Mesothelial cell of epicardium (in vitro differentiated cells): ENCODE measurements at regions not wholly inside any gene's neighbourhood (a gene's known extent, or its start where the extent isn't known, plus 50 kb on each side); places are given as distances from the start of the nearest gene placed in this dataset.

ENCODE experiments used
- DNase-seq, 2 experiments: peaks; one replicate each; pipeline ENCODE4 v3.0.0; 2021; ENCODE audit warnings: low spot score in 2 of 2; ENCODE audit not compliant: unreplicated experiment in 2 of 2
- H3K27ac Mint-ChIP-seq: 2 replicates; pipeline ENCODE4 v1.8.0; 2021; ENCODE audit warnings: mixed read lengths
- H3K27me3 Mint-ChIP-seq: 2 replicates; pipeline ENCODE4 v1.8.0; 2021; ENCODE audit warnings: low read depth, mixed read lengths
- H3K36me3 Mint-ChIP-seq: 2 replicates; pipeline ENCODE4 v1.8.0; 2021; ENCODE audit warnings: mixed read lengths
- H3K4me1 Mint-ChIP-seq: 2 replicates; pipeline ENCODE4 v1.8.0; 2021; ENCODE audit warnings: mixed read lengths
- H3K4me3 Mint-ChIP-seq: 2 replicates; pipeline ENCODE4 v1.8.0; 2021; ENCODE audit warnings: mild to moderate bottlenecking, moderate library complexity, mixed read lengths
- H3K9me3 Mint-ChIP-seq: 2 replicates; pipeline ENCODE4 v1.8.0; 2021; ENCODE audit warnings: mixed read lengths
- TF ChIP-seq, protein P1 (sequence below): fragments of 200-600 bp; sonication (generic); IDR thresholded peaks from one replicate; pipeline ENCODE4 v1.5.0; 2021; ENCODE audit warnings: antibody characterized with exemption; ENCODE audit not compliant: unreplicated experiment

DNA sequence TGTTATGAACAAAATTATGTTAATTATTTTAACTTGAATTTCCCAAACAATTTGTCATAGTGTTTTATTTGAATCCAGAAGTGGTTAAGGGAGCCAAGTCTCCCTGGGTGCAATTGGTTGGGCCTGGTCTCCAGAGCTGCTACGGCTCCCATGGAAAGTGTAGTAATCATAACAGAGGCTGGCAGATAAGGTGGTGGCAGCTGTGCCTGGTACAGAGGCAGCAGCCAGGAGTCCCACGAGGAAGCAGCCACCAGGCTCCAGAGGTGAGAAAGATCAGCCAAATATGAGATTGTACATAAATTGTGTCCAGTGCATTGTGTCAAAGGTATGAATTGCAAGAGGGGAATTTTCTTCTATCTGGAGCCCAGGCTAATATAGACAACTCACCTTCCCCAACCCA, 368.9 kb upstream of the PTBP2 start:
- H3K4me1 Mint-ChIP-seq = no peaks in the 10 kb centered on the region
- no peaks in the 10 kb centered on the region for H3K9me3 Mint-ChIP-seq
- H3K27me3 Mint-ChIP-seq = no peaks in the 10 kb centered on the region
- TF ChIP-seq, protein P1, sequence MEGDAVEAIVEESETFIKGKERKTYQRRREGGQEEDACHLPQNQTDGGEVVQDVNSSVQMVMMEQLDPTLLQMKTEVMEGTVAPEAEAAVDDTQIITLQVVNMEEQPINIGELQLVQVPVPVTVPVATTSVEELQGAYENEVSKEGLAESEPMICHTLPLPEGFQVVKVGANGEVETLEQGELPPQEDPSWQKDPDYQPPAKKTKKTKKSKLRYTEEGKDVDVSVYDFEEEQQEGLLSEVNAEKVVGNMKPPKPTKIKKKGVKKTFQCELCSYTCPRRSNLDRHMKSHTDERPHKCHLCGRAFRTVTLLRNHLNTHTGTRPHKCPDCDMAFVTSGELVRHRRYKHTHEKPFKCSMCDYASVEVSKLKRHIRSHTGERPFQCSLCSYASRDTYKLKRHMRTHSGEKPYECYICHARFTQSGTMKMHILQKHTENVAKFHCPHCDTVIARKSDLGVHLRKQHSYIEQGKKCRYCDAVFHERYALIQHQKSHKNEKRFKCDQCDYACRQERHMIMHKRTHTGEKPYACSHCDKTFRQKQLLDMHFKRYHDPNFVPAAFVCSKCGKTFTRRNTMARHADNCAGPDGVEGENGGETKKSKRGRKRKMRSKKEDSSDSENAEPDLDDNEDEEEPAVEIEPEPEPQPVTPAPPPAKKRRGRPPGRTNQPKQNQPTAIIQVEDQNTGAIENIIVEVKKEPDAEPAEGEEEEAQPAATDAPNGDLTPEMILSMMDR = no peak
- no peak overlapping the region for H3K27ac Mint-ChIP-seq
- H3K4me3 Mint-ChIP-seq = no peak overlapping the region
- no peaks in the 10 kb centered on the region for H3K36me3 Mint-ChIP-seq
- DNase-seq = no peak

DNA sequence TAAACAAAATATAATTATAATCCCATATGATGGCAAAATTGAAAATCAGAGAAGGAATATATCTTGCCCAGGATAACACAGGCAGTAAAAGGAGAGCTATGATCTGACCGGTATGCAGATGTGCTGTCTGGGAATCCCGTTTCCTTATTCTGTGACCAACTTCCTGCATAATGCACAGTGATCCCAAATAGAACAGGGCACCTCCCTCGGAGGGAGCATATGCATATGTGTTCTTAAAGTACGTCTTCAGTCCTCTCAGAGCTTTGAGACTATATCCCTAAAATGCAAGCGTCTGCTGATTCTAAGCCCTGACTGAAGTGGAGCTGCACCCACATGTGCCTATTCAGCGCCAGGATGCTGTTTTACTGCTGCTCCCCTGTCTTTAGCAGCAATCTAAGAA, 366.1 kb upstream of the PTBP2 start:
- H3K9me3 Mint-ChIP-seq = no peaks in the 10 kb centered on the region
- DNase-seq = no peak
- no peak overlapping the region for H3K27ac Mint-ChIP-seq
- no peak overlapping the region for H3K4me3 Mint-ChIP-seq
- TF ChIP-seq, protein P1 = no peak
- H3K27me3 Mint-ChIP-seq = no peaks in the 10 kb centered on the region
- H3K36me3 Mint-ChIP-seq = no peaks in the 10 kb centered on the region
- no peaks in the 10 kb centered on the region for H3K4me1 Mint-ChIP-seq

DNA sequence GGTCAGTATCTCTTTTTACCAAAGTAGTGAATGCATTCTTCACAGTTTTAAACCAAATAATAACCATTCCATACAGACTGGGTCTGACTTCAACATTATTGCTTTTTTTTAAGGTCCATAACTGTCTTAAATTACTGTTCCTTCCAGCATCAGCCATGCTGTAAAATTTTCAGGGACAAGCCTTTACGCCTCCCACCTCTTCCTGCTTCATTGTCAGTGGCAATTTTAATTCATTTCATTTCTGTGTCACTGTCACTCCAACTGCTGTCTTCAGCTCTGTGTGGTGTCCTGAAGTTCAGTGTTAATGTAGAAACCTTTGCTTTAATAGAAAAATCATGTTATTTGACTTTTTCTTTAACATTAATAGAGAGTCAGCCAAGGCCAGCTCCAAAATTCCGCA, 365.6 kb upstream of the PTBP2 start:
- Mint-ChIP-seq H3K9me3 (no peaks in the 10 kb centered on the region), H3K36me3 (no peaks in the 10 kb centered on the region), H3K27ac (no peak overlapping the region), H3K4me1 (no peaks in the 10 kb centered on the region), H3K4me3 (no peak overlapping the region), H3K27me3 (no peaks in the 10 kb centered on the region)
- no peak for DNase-seq
- TF ChIP-seq, protein P1 = no peak

DNA sequence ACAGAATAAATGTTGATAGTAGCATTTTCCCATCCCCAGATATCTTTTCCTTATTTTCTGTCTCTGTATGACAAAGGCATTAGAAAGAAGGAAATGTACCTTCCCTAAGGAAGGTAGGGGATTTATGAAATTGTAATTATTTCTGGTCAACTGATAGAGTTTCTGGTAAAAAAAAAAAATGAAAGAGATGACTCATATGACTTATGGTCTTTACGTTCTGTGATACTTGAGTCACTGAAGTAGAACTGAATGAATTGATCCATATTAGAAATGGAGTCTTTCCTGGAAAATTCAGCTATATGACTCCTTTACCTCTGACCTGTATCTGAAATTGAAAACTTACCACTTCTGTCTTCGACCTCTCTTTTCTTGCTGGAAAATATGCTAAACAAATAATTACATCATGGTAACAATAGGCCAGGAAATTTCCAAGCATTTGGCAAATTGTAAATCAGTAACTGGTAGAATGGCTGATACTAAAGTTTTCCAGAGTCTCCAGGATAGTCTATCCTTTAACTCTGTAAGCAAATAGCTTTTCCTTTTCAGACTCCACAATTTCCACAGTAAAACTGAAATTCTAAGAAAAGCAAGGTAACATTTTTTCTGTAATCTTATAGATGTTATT, 364.3 kb upstream of the PTBP2 start:
- TF ChIP-seq, protein P1 = no peak
- Mint-ChIP-seq H3K4me1 (no peaks in the 10 kb centered on the region), H3K9me3 (no peaks in the 10 kb centered on the region), H3K36me3 (no peaks in the 10 kb centered on the region), H3K27ac (no peak overlapping the region), H3K4me3 (no peak overlapping the region), H3K27me3 (no peaks in the 10 kb centered on the region)
- no peak for DNase-seq

DNA sequence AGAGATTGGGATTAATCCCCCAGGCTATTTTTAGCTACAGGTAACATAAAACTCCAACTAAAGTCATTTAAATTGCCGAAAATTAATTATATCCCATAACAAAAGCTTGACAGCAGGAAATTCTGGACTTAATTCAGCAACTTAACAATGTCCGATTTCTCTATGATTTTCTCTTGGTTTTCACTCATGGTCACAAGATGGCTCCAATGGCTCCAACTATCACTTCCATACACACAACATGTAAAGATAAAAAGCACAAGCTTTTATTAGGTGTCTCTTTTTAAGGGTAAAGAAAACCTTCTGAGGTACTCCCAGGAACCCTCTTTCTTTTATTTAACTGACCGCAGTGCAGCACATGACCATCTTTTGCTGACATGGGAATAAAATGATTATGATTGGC, 363.5 kb upstream of the PTBP2 start:
- Mint-ChIP-seq H3K4me1 (no peaks in the 10 kb centered on the region), H3K36me3 (no peaks in the 10 kb centered on the region), H3K9me3 (no peaks in the 10 kb centered on the region), H3K27me3 (no peaks in the 10 kb centered on the region), H3K27ac (no peak overlapping the region), H3K4me3 (no peak overlapping the region)
- TF ChIP-seq, protein P1 = no peak
- no peak for DNase-seq
